ENCODE measurements at regions not wholly inside any gene's neighbourhood (a gene's known extent, or its start where the extent isn't known, plus 50 kb on each side); places are given as distances from the start of the nearest gene placed in this dataset.
A peak's percentile ranks its signal among the peaks of the same experiment; 100 is the strongest.
"Not testable (repeated sequence)": the region's sequence is repeated elsewhere in the genome, so short reads cannot be mapped to it uniquely, and the experiment has no call there.

DNA sequence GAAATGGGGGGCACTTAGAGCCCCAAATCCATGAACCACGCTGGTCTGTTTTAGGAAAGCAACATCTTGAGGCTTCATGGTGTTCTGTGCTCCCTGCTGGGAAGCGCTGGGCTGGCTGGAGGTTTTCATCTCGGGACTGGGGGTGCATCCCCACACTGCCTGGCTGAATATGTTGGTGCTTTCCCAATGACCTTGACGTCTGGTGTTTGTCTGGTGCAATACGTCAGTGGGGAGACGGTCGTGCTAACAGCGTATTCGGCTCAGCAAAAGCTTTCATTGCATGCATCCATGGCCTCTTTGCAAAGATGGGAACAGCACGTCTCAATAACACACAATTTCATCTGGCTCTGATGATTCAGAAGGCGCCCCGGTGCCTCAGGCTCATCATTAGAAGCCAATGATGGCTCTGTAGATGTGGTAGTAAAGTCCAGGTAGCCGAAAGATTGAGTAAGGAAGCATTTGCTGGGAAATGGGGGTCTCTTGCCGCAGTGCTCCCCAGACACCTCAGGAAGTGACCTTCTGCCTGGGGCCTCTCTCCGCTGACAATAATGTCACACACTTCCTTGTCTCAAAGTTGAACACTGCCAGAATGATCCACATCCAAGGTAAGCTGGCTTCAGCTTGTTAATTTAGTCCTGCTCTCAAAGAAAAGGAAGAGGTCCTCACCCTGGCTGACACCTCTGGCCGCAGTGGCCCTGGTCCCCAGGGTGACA is 97.7 kb downstream of the ING1 start:
- no peak for DNase-seq (ENCODE audit: low spot score)

DNA sequence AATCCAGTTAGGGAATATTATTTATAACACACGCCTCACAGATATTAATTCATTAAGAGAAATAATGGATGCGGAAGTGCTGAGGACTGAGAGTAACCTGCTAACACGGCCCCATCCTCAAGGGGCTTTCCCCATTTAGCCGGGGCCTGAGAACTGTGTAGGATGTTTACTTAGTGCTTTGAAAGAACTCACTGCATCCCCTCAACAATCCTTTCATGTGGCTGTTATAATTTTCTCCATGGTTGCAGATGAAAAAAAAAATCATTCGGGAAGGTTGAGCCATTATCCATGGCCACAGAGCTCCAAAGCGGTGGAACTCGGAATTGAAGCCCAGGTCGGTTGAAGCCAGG is 98.2 kb downstream of the ING1 start:
- no peak for DNase-seq (ENCODE audit: low spot score)

DNA sequence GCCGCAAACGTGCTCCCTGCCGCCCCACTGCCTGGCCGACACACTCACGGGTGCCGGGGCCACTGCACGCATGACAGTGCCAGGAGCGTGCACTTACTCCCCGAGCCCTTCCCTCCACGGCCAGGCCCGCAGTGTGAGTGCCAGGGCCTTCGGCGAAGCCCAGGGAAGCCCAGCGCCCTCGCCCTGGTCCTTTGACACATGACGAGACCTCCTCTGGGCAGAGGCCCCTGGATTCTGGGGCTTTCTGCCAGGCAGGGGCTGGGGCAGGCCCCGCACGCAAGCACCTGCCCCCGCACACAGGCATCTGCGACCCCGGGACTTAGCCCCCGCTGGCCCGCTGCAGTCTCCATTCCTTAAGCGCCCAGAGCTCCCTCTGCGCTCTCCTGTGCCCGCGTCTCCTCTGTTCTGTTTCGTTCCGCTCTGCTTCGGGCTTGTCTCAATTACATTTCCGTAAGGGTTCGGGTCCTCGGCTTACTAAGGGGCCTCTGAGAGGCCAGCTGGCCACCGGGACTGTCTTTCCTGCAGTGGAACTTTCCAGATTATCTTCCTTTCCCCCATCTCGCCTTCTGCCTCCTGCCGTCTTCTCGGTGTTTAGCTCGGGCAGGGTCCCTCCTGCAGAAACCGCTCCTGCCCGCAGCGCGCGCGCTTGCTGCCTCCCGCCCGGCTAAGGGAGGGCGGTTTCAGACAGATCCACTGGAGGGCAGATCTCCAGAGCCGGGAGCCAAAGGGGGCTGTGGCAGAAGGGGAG is 98.8 kb downstream of the ING1 start:
- no peak for DNase-seq (ENCODE audit: low spot score)

DNA sequence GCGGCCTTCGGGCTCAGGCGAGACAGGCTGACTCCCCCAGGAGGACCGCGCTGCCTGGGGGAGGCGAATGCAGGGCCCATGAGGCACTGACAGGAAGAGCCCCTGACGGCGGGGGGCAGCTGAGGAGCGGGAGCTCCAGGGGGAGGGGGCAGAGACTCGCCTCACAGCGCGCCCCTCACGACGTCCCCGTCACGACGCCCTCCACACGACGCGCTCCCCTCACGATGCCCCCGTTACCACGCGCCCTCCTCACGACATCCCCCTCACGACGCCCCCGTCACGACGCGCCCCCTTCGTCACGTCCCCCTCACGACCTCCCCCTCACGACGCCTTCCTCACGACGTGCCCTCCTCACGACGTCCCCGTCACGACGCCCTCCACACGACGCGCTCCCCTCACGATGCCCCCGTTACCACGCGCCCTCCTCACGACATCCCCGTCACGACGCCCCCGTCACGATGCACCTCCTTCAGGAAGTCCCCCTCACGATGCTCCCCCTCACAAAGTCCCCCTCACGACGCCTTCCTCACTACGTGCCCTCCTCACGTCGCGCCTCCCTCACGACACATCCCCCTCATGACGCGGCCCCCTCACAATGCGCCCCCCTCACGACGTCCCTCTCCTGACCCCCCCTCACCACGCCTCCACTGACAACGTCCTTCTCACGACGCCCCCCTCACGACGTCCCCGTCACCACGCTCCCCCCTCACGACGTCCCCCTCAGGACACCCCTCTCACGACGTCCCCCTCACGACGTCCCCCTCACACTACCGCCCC is 99.6 kb downstream of the ING1 start:
- no peak for DNase-seq (ENCODE audit: low spot score)

DNA sequence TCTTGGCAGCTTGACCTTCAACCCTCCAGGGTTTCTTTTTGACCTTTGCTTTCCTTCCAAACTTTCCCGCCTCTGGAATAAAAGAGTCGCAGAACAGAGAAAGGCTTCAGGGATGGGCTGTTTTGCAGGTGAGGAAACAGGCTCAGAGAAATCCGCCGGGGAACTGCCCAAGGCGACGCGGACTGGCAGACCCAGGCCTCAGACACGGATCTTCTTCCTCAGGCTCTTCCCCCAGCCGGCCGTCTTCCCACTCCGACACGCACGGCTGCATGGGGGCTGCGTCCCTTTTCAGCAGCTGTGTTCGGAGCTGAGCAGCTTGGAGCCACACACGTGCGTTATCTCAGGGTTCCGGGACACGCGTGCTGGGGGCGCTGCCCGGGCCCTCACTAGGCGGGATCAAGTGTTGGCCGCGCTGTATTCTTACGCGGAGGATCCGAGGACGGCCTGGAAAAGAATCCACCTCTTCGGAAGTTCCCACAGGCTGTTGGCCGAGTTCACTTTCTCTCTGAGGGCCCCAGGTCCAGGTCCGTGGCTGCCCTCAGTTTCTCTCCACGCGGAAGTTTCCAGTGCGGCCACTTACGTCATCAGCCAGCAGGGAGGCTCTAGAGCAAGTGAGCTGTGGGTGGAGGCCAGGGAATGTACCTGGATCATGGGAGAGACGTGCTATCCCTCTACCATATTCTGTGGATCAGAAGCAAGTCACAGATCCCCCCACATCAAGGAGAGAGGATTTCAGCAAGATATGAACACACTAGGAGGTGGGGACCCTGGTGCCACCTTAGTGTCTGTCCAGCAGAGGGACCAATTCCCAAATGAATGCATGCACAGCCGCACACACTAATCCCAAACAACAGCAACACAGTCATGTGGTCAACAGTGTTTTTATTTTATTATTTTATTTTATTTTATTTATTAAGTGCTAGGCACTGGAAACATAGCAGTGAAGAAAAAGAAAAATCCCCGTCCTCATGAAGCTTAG is 100.4 kb downstream of the ING1 start:
- no peak for DNase-seq (ENCODE audit: low spot score)

DNA sequence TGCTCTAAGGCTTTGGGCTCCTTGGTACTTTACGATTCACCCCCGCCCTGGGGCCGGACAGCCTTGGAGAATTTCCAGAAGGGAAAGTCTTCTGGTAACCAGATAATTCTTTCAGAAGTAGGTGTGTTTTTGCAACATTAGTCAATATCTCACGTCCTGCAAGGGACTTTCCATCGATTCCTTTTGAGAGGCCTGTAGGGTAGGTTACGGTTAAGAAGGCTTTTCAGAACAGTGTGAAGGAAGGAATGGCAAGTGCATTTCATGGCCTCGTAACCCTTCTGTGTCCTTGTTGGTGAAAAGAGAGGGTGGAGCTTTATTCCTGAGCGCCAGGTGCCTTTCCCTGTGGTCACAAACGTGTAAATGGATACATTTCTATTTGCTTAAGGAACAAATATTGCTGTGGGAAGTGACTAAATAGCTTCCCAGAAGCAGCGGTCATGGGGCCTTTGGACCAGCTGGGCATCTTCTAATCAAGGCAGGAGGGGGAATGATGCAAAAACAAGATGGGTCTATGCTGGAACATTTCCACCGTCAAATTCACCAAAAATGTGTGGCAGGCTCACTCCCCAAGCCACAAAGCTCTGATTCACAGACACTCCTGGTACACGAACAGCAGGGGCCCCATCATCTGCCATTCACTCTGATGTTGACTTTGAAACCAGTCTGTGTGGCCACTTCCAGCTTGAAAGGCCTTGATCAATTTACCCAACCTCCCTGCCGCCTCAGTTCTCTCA is 99.2 kb downstream of the ANKRD10 start:
- no peak for DNase-seq (ENCODE audit: low spot score)

DNA sequence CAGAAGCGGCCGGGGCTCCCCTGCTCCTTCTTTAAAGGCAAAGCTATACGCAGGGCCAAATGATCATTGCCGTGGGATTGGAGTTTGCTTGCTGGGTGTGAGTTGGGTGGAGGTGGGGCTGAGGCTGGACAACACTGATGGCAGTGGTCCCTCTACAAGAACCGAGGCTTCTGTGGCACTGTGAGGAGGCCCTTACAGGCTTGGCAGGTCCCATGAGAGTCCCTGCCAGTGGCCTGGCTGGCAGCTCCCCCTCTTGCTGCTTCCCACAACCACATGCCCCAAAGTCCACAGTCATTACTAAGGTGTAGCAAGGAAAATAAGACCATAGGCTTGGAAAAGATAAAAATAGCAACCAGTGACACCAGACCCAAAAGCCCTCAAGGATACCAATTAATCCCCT is 98.4 kb downstream of the ANKRD10 start:
- DNase-seq (ENCODE audit: low spot score), result no peak

DNA sequence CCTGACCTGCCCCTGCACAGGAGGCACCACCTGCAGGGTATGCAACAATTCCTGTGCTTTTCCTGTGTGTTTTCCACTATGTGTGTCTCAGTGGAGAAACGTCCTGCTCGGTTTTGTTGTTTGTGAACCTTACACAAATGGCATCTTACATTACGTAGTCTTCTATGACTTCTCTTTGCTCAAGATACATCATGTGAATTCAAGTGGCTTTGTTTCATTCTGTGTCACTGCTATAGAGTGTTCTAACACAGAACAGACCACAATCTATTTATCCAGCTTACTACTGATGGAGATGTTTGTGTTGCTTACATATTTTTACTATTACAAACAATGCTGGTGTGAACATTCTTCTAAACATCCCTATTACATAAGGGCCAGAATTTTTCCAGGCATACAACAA is 97.7 kb downstream of the ANKRD10 start:
- no peak for DNase-seq (ENCODE audit: low spot score)

DNA sequence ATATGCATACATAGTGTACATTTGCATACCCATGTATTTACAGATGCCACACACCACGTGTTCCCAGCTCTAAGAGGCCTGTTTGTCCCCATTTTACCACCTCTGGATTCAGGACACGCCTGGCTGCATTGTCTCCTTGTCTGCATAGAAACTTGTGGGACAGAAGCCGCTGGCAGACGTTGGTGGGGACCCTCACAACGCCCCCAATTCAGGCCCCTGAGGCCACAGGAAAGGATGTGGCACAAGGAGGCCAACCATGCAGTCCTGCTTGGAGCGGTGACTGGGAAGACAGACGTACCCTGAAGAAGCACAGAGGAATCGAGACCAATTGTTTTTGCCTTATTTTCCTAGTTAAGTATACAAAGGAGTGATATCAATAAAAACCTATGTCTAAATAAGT is 96.1 kb downstream of the ANKRD10 start:
- DNase-seq (ENCODE audit: low spot score), result no peak

DNA sequence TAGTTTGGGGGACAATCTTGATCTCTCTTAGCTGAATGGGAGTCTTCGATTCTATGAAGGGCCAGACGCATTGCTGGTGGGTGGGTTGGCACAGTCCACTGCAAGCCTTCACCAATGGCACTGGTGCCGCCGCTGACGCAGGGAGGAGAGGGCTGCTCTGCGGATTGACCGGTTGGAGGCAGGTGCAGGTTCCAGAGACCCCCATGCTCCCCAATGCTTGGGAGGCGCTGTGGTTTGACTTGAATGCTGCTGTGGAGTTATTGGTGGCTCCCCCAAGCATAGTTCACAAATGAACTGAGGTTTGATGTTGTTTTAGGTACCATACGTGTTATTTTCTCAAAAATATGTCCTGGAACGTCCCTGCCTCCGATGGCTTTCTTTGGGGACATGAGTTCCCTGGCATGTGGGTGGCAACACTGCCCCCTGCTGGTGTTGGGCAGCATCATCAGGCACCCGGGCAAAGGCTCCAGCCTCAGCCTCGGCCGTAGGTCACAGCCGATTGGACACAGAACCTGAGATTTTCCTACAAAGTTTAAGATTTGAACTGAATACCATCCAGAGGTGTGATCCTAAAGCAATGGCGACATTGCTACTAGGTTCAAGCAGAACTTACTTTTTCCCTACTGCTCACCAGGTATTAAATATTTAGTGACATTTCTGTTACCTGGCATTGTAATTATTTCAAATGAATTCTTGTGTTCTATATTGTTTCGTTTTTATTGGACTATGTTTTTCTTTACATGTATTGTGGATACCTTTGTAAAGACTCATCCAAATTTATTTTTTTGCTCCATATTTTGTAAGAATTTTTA is 95.5 kb downstream of the ANKRD10 start:
- peak; percentile 74 for DNase-seq (ENCODE audit: low spot score)

DNA sequence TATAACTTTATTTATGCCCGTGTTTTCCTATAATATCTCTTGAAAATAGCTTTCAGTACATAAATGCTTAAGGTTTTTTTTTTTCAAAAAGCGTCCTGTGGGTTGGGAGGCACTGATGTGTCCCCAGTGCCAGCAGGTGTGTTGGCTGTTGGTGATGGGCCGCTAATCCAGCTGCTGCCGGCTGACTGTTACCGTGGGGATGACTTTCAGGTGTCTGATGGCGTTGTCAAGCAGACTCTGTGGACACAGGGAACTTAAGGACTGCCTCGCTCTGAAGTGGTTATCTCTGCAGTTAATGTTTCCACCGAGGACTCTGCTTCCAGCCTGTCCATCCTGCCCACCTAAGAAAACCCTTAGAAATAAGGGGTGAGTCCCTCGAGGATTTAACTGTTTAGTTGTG is 94.5 kb downstream of the ANKRD10 start:
- DNase-seq (ENCODE audit: low spot score), result no peak

DNA sequence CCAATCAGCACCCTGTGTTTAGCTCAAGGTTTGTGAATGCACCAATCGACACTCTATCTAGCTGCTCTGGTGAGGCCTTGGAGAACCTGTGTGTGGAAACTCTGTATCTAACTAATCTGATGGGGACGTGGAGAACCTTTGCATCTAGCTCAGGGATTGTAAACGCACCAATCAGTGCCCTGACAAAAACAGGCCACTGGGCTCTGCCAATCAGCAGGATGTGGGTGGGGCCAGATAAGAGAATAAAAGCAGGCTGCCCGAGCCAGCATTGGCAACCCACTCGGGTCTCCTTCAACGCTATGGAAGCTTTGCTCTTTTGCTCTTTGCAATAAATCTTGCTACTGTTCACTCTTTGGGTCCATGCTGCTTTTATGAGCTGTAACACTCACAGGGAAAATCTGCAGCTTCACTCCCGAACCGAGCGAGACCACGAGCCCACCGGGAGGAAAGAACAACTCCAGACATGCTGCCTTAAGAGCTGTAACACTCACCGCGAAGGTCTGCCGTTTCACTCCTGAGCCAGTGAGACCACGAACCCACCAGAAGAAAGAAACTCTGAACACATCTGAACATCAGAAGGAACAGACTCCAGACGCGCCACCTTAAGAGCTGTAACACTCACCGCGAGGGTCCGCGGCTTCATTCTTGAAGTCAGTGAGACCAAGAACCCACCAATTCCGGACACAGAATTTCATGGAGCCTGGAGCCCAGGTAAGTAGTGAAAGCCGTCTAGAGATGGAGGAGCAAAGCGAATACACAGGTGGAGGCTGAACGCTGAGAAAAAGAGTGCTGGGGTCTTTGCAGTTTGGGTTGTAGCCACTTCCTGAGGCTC is 92.8 kb downstream of the ANKRD10 start:
- DNase-seq (ENCODE audit: low spot score), result not testable (repeated sequence)

DNA sequence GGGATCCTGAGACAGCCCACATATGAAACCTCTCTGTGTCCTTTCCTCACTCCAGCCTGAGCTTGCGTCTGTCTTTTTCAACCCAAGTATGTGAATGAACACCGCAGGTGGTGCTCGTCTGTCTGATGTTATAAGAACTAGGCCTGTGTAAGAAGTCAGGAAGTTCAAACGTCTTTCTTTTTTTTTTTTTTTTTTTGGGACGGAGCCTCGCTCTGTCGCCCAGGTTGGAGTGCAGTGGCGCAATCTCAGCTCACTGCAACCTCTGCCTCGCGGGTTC is 92.3 kb downstream of the ANKRD10 start:
- DNase-seq (ENCODE audit: low spot score), result no peak

DNA sequence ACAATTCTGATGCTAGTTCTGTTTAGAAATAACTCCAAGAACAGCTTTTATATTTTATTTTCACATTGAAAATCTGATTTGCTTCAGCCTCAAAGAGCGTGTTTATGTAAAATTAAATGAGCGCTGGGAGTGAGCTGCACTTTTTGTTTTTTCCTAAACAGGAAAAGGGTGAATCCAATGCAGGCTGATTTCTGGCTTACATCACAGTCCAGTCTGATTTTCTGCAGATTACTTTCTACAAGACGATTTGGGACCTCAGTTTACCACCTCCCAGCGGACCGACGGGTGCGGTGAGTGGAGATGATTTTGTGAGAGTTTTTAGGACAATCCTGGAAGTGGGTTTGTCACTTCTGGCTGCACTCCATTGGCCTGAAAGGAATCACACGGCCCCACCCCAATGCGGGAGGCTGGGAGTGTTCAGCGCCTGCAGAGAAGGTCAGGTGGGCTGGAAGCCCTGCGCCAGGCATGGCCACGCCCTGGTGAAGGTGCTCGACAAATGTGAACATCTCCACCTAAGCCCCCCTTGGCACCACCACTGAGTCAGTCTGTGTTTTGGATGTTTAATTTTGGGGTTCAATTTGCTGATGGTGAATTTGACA is 90.1 kb downstream of the ANKRD10 start:
- no peak for DNase-seq (ENCODE audit: low spot score)

DNA sequence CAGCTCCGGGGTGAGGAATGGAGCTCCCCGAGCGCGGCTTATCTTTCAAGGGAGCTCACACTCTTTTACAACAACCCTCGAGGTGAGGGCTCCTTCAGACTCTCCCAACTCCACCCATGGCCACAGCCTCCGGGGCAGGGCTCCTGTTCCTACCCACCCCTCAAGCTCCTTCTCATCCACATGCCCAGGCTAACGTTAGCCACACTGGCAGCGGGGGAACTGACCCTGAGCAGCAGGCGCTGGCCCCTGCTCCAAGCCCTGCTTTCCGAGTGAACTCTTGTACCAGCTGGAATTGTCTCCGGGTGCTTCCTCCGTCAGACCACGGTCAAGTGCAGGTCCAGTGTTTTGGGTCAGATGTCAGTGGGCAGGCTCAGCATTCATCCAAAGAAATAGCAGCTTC is 89.4 kb downstream of the ANKRD10 start:
- no peak for DNase-seq (ENCODE audit: low spot score)

DNA sequence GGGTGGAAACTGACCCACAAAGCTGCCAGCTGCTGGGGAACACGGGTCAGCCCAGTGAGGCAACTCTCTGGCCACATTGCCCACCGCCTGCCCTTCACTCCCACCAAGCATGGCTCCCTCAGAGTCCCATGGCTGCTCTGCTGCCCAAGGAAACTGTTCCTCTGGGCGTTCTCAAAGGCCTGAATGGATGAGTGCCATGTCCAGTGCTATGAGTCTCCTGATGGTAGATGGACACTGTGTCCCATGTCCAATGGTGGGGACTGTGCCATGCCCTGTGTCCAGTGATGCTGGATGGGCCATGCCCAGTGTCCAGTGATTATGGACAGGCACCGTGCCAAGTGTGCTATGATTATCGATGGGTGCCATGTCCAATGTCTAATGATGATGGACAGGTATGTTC is 88.8 kb downstream of the ANKRD10 start:
- DNase-seq (ENCODE audit: low spot score), result no peak

DNA sequence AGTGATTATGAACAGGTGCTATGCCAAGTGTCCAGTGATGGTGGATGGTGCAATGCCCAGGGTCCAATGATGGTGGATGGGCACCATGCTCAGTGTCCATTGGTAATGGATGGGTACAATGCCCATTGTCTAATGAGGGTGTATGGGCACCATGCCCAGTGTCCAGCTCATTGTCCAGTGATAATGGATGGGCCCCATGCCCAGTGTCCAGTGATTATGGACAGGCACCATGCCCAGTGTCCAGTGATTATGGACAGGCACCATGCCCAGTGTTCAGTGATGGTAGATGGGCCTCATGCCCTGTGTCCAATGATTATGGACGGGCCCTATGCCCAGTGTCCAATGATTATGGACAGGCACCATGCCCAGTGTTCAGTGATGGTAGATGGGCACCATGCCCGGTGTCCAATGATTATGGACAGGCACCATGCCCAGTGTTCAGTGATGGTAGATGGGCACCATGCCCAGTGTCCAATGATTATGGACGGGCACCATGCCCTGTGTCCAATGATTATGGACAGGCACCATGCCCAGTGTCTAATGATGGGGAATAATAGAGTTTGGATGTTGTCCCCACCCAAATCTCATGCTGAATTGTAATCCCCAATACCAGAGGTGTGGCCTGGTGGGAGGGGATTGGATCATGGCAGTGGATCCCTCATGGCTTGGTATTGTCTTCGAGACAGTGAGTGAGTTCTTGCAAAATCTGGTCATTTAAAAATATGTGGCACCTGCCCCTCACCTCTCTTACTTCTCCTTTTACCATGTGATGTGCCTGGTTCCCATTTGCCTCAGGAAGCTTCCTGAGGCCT is 87.8 kb downstream of the ANKRD10 start:
- peak; percentile 18 for DNase-seq (ENCODE audit: low spot score)
